Left lung (tissue), 4 donors: ENCODE measurements at regions not wholly inside any gene's neighbourhood (a gene's known extent, or its start where the extent isn't known, plus 50 kb on each side); places are given as distances from the start of the nearest gene placed in this dataset.

ENCODE experiments used
- ATAC-seq: fragments of 200-7000 bp; cut with Tn5 transposase; one replicate; pipeline ENCODE4 v1.9.1; 2020; ENCODE audit warnings: moderate library complexity
- DNase-seq, 4 donors: peaks; one replicate each; pipeline ENCODE4 v3.0.0-alpha.2; 2013 to 2020
- H3K27ac ChIP-seq, 2 donors: fragments of 200-600 bp; sonication (generic) in 1 of 2; one replicate each; pipeline versions ENCODE4 v1.5.0 to v1.8.0; 2020 to 2021
- H3K27me3 ChIP-seq, 2 donors: fragments of 200-600 bp; sonication (generic) in 1 of 2; one replicate each; pipeline versions ENCODE4 v1.5.0 to v1.8.0; 2020 to 2021
- H3K36me3 ChIP-seq, 2 donors: fragments of 200-600 bp; sonication (generic) in 1 of 2; one replicate each; pipeline versions ENCODE4 v1.5.0 to v1.8.0; 2020 to 2021
- H3K4me1 ChIP-seq, 2 donors: fragments of 200-600 bp; one replicate each; pipeline ENCODE4 v1.8.0; 2021
- H3K4me3 ChIP-seq, 2 donors: fragments of 200-600 bp; sonication (generic) in 1 of 2; one replicate each; pipeline versions ENCODE4 v1.5.0 to v1.8.0; 2020 to 2021; ENCODE audit warnings: mild to moderate bottlenecking in 1 of 2
- H3K9me3 ChIP-seq, 2 donors: fragments of 200-600 bp; sonication (generic) in 1 of 2; one replicate each; pipeline versions ENCODE4 v1.5.0 to v1.8.0; 2020 to 2021
- intact Hi-C, 2 donors: fragments of 100-400 bp; cut with DNase I; formaldehyde crosslinking; loops; one replicate each; pipeline versions ENCODE4 v1.11.2 to v1.14.2; 2022
- TF ChIP-seq, protein P1 (sequence below), 2 donors: fragments of 200-600 bp; sonication (generic) in 1 of 2; IDR thresholded peaks; one replicate each; pipeline versions ENCODE4 v1.5.0 to v1.8.0; 2021; ENCODE audit warnings: antibody characterized with exemption in 2 of 2
- donor health status: DM: no; HTN: yes; CAD: no.
- donor health status: DM: no; HTN: no; CAD: no.

DNA sequence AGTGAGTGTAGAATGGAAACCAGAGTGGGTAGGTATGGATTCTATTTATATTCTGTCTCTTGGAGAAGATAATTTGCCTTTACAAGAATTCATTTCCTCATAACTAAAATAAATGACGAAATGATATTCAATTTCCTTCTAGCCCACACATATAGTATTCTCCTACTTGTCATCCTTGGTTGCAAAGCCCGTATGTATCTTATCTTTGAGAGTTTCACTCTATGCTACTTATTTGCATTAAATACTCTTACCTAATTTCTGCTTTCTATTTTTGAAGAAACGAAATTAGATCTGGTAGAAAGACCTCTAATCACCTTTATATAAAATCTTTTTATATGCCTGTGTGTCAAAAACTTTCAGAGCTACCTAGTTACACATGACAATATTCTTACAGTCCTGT is 457.7 kb downstream of the NKX6-1 start:
- DNase-seq, result no peak
- Histone ChIP-seq H3K36me3 (no peaks in the 10 kb centered on the region), H3K27ac (no peak overlapping the region), H3K9me3 (no peaks in the 10 kb centered on the region), H3K4me3 (no peak overlapping the region), H3K27me3 (no peaks in the 10 kb centered on the region), H3K4me1 (no peaks in the 10 kb centered on the region)
- TF ChIP-seq, protein P1, sequence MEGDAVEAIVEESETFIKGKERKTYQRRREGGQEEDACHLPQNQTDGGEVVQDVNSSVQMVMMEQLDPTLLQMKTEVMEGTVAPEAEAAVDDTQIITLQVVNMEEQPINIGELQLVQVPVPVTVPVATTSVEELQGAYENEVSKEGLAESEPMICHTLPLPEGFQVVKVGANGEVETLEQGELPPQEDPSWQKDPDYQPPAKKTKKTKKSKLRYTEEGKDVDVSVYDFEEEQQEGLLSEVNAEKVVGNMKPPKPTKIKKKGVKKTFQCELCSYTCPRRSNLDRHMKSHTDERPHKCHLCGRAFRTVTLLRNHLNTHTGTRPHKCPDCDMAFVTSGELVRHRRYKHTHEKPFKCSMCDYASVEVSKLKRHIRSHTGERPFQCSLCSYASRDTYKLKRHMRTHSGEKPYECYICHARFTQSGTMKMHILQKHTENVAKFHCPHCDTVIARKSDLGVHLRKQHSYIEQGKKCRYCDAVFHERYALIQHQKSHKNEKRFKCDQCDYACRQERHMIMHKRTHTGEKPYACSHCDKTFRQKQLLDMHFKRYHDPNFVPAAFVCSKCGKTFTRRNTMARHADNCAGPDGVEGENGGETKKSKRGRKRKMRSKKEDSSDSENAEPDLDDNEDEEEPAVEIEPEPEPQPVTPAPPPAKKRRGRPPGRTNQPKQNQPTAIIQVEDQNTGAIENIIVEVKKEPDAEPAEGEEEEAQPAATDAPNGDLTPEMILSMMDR (IDR thresholded peaks at IDR 0.05), result no peak
- no peak for ATAC-seq
- intact Hi-C loops, result no loop called here

DNA sequence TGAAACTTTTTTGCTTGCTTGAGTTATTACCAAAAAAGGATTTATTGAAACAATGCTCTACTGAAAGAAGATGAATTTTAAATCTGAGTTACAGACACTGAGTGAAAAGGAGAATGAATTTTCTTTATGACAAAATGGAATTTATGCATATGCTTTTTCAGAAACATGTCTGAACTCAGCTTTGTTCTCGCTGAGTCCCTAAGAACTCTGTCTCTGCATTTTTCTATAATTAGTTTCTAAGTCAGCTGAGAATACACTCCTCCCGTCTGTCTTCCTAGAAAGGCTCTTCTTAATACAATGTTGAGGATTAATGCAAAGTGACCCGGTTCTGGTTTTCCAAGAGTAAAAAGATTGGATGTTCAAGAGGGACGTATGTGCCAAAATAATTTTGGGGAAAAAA is 463.5 kb downstream of the NKX6-1 start:
- DNase-seq (no peak), ATAC-seq (no peak)
- Histone ChIP-seq H3K4me3 (no peak overlapping the region), H3K27ac (no peak overlapping the region), H3K27me3 (no peaks in the 10 kb centered on the region), H3K4me1 (no peaks in the 10 kb centered on the region), H3K9me3 (no peaks in the 10 kb centered on the region), H3K36me3 (no peaks in the 10 kb centered on the region)
- intact Hi-C loops, result no loop called here
- TF ChIP-seq, protein P1 (IDR thresholded peaks at IDR 0.05), result no peak

DNA sequence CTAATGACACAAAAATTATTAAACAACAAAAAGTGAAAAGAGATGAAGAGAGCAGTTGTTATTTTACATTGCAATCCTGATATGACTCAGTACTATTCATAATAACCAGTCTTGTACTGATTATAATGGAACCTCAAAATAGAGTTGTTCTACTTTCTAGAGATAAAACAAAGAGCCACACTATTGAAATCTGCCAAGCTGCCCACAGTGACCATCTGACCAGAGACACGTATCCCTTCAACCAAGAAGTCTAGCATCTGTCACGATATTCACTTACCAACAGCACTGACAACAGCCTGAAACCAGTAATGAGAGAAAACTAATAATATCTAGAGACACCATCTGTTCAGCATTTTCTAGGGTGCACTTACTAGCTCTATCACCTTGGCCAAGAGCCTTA is 466.7 kb downstream of the NKX6-1 start:
- H3K27ac ChIP-seq, result no peak overlapping the region
- H3K9me3 ChIP-seq, result no peaks in the 10 kb centered on the region
- ATAC-seq (no peak), DNase-seq (no peak)
- intact Hi-C loops, result no loop called here
- no peaks in the 10 kb centered on the region for H3K36me3 ChIP-seq
- TF ChIP-seq, protein P1 (IDR thresholded peaks at IDR 0.05), result no peak
- H3K4me3 ChIP-seq, result no peak overlapping the region
- H3K4me1 ChIP-seq, result no peaks in the 10 kb centered on the region
- no peaks in the 10 kb centered on the region for H3K27me3 ChIP-seq

DNA sequence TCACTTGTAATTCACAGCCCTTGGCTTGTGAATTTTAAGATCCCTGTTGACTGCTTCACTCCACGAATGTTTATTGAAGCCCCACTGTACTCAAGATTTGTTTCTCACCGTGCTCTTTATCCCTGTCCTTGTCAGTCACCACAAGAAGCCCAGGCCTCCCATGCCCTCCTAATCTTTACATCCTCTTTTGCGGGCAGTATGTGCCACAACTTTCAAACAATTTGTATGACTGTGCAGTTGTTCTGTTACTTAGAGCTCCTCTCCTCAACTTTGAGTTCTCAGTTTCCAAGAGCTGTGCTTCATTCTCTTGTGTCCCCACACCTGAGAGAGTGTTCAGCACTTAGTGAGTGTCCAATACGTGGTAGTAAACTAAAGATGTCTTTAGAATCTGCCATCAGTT is 467.7 kb downstream of the NKX6-1 start:
- Histone ChIP-seq H3K36me3 (no peaks in the 10 kb centered on the region), H3K27ac (no peak overlapping the region), H3K9me3 (no peaks in the 10 kb centered on the region), H3K4me1 (no peaks in the 10 kb centered on the region), H3K27me3 (no peaks in the 10 kb centered on the region), H3K4me3 (no peak overlapping the region)
- ATAC-seq (no peak), DNase-seq (no peak)
- intact Hi-C loops, result no loop called here
- TF ChIP-seq, protein P1 (IDR thresholded peaks at IDR 0.05), result no peak

DNA sequence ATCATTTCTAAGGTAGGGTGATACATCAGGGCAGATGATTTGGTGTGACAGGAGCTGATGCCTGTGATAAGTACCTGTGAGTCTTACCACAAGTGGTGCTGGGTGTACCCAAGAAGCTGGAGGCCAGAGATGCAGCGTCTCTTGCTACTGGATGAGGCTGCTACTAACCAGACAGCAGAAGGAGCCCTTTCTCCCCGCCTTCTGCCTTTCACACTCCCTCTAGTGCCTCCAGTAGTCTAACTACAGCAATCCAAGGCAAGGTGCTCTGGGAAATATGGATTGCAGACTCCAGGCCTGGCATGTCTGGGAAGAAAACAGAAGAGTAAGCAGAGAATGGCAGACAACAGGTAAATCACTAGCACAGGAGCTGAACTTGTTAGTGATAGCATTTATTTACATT is 470.8 kb downstream of the NKX6-1 start:
- Histone ChIP-seq H3K27ac (no peak overlapping the region), H3K27me3 (no peaks in the 10 kb centered on the region), H3K9me3 (no peaks in the 10 kb centered on the region), H3K4me3 (no peak overlapping the region), H3K36me3 (no peaks in the 10 kb centered on the region), H3K4me1 (no peaks in the 10 kb centered on the region)
- intact Hi-C loops, result no loop called here
- TF ChIP-seq, protein P1 (IDR thresholded peaks at IDR 0.05), result no peak
- ATAC-seq (no peak), DNase-seq (no peak)
